ENCODE measurements at regions not wholly inside any gene's neighbourhood (a gene's known extent, or its start where the extent isn't known, plus 50 kb on each side); places are given as distances from the start of the nearest gene placed in this dataset.
"Not testable (repeated sequence)": the region's sequence is repeated elsewhere in the genome, so short reads cannot be mapped to it uniquely, and the experiment has no call there.

DNA sequence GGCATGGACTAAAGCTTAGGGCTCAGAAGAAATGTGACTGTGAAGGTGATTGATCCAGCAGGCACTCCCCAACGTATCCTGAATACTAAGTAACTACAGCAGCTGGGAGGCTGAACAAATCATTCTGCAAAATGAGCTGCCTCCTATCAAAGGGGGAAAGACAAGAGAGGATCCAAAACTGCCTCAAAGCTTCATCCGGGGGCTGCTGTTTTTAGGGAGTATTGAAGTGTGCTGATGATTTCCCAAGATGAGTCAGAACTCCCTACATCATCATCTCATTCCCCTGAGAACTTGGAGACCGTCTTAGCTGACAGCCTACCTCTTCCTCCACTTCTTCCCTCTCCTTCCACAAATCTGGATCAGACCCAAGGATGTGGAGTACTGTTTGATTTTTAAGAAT, 108.4 kb upstream of the GRAMD1B start:
- WGBS, result 55% methylated on average over 3 of the region's 3 CpGs
- H3K9me3 ChIP-seq, result no peaks in the 10 kb centered on the region
- DNase-seq (ENCODE audit: extremely low spot score), result no peak
- no peak for TF ChIP-seq EP300 (IDR thresholded peaks at IDR 0.05)
- TF ChIP-seq, protein P1, sequence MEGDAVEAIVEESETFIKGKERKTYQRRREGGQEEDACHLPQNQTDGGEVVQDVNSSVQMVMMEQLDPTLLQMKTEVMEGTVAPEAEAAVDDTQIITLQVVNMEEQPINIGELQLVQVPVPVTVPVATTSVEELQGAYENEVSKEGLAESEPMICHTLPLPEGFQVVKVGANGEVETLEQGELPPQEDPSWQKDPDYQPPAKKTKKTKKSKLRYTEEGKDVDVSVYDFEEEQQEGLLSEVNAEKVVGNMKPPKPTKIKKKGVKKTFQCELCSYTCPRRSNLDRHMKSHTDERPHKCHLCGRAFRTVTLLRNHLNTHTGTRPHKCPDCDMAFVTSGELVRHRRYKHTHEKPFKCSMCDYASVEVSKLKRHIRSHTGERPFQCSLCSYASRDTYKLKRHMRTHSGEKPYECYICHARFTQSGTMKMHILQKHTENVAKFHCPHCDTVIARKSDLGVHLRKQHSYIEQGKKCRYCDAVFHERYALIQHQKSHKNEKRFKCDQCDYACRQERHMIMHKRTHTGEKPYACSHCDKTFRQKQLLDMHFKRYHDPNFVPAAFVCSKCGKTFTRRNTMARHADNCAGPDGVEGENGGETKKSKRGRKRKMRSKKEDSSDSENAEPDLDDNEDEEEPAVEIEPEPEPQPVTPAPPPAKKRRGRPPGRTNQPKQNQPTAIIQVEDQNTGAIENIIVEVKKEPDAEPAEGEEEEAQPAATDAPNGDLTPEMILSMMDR (IDR thresholded peaks at IDR 0.05), result no peak
- TF ChIP-seq POLR2A (IDR thresholded peaks at IDR 0.05; ENCODE audit: low read depth), result no peak
- TF ChIP-seq POLR2AphosphoS5 (IDR thresholded peaks at IDR 0.05), result no peak
- H3K27me3 ChIP-seq, result peaks cover 0 to 24% (median 0%) of the 10 kb centered on the region in 4 donors
- H3K36me3 ChIP-seq, result no peaks in the 10 kb centered on the region
- H3K27ac ChIP-seq (replicated peaks in 1 of 4), result no peak overlapping the region
- H3K4me1 ChIP-seq, result no peaks in the 10 kb centered on the region
- no peak overlapping the region for H3K4me3 ChIP-seq
- intact Hi-C loops (cut with DNase I), result no loop called here

DNA sequence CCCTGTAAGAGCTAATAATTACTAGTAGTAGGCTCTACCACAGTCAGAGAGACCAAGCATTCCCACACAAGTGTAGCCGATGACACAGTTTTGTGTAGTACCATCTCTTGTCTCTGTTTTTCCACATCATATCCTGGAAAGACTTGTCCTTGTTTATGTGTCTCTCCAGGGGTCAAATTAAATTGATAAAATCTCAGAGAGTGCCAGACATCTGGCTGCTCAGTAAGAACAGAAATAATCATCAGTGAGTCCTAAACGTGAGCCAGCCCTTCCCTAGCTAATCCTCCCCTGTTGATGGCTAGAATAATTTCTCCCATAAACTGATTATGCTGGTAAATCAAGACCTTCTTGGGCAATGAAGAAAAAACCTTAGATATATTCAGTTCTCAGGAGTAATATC, 111.4 kb upstream of the GRAMD1B start:
- Histone ChIP-seq H3K27me3 (peaks cover 0 to 44% (median 0%) of the 10 kb centered on the region in 4 donors), H3K4me1 (peaks cover 0 to 10% (median 0%) of the 10 kb centered on the region in 4 donors), H3K36me3 (no peaks in the 10 kb centered on the region), H3K9me3 (no peaks in the 10 kb centered on the region), H3K4me3 (no peak overlapping the region), H3K27ac (replicated peaks in 1 of 4) (no peak overlapping the region)
- intact Hi-C loops (cut with DNase I), result no loop called here
- TF ChIP-seq POLR2AphosphoS5 (IDR thresholded peaks at IDR 0.05) (no peak), EP300 (IDR thresholded peaks at IDR 0.05) (no peak), POLR2A (IDR thresholded peaks at IDR 0.05; ENCODE audit: low read depth) (no peak)
- TF ChIP-seq, protein P1 (IDR thresholded peaks at IDR 0.05), result no peak
- no peak for DNase-seq (ENCODE audit: extremely low spot score)
- 71% methylated on average over 2 of the region's 2 CpGs for WGBS

DNA sequence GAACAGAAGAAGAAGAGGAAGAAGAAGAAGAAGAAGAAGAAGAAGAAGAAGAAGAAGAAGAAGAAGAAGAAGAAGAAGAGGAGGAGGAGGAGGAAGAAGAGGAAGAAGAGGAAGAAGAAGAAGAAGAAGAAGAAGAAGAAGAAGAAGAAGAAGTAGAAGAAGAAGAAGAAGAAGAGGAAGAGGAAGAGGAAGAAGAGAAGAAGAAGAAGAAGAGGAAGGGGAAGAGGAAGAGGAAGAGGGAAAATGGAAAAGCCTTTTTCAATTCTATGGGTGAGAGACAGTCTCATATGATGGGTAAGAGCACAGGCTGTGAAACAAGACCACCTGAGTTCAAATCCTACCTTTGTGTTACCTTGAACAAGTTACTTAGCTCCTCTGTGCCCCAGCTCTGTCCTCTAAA, 111.9 kb upstream of the GRAMD1B start:
- H3K36me3 ChIP-seq; H3K27ac ChIP-seq (replicated peaks in 1 of 4); DNase-seq (ENCODE audit: extremely low spot score); intact Hi-C loops (cut with DNase I); H3K9me3 ChIP-seq; H3K4me3 ChIP-seq: not testable (repeated sequence)
- peaks cover 0 to 44% (median 0%) of the 10 kb centered on the region in 4 donors for H3K27me3 ChIP-seq
- peaks cover 0 to 11% (median 0%) of the 10 kb centered on the region in 4 donors for H3K4me1 ChIP-seq

- Histone ChIP-seq H3K36me3 (no peaks in the 10 kb centered on the region), H3K27me3 (peaks cover 0 to 51% (median 0%) of the 10 kb centered on the region in 4 donors), H3K4me3 (no peak overlapping the region), H3K4me1 (peaks cover 0 to 11% (median 0%) of the 10 kb centered on the region in 4 donors), H3K27ac (replicated peaks in 1 of 4) (no peak overlapping the region), H3K9me3 (no peaks in the 10 kb centered on the region)
- DNase-seq (ENCODE audit: extremely low spot score), result no peak
- WGBS, result 76% methylated on average over 6 of the region's 6 CpGs
- TF ChIP-seq POLR2A (IDR thresholded peaks at IDR 0.05; ENCODE audit: low read depth) (no peak), EP300 (IDR thresholded peaks at IDR 0.05) (no peak), POLR2AphosphoS5 (IDR thresholded peaks at IDR 0.05) (no peak)
- TF ChIP-seq, protein P1 (IDR thresholded peaks at IDR 0.05), result no peak
- intact Hi-C loops (cut with DNase I), result no loop called here
Measured at GRCh38 chr11:123316003-123316402, 114.1 kb upstream of the GRAMD1B start.

DNA sequence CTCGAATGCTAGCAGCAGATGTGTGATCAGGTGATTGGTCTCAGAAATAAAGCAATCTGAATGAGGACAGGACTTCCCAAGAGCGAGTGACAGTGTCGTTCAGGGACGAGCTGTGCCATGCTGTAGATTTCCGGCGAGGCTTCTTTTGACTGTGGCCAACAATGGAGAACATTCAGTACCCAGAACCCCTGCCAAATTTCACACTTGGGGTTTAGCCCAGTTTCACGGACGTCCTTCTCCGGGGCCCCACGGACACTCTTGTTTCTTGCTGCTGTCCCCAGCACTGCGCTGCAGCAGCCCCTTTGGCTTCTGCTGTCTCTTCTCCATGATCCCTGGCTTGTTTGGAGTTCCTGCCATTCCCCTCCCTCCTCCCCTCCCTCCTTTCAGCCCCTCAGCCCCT, 115.1 kb upstream of the GRAMD1B start:
- peaks cover 0 to 46% (median 0%) of the 10 kb centered on the region in 4 donors for H3K27me3 ChIP-seq
- H3K36me3 ChIP-seq, result no peaks in the 10 kb centered on the region
- H3K27ac ChIP-seq (replicated peaks in 1 of 4), result no peak overlapping the region
- no peak overlapping the region for H3K4me3 ChIP-seq
- DNase-seq (ENCODE audit: extremely low spot score), result no peak
- H3K9me3 ChIP-seq, result no peaks in the 10 kb centered on the region
- no peak for TF ChIP-seq POLR2A (IDR thresholded peaks at IDR 0.05; ENCODE audit: low read depth)
- no peak for TF ChIP-seq EP300 (IDR thresholded peaks at IDR 0.05)
- no peak for TF ChIP-seq POLR2AphosphoS5 (IDR thresholded peaks at IDR 0.05)
- TF ChIP-seq, protein P1 (IDR thresholded peaks at IDR 0.05), result no peak
- 70% methylated on average over 11 of the region's 11 CpGs for WGBS
- peaks cover 0 to 11% (median 0%) of the 10 kb centered on the region in 4 donors for H3K4me1 ChIP-seq
- intact Hi-C loops (cut with DNase I), result no loop called here

Measured in esophagus muscularis mucosa (tissue), 4 donors.